Stimulated activated CD4-positive, alpha-beta T cell treated with anti-CD3 and anti-CD28 coated beads, Interleukin-15, amount 100 ng/mL, for 48 hours (primary cell): ENCODE measurements at regions not wholly inside any gene's neighbourhood (a gene's known extent, or its start where the extent isn't known, plus 50 kb on each side); places are given as distances from the start of the nearest gene placed in this dataset.
"Not testable (repeated sequence)": the region's sequence is repeated elsewhere in the genome, so short reads cannot be mapped to it uniquely, and the experiment has no call there.

Experiments used
- DNase-seq, 2 donors: peaks; one replicate each; pipeline ENCODE4 v3.0.0-alpha.2; 2020; ENCODE audit warnings: low read depth in 2 of 2

- no peak for DNase-seq
Measured at GRCh38 chr10:107546986-107547385, 382.5 kb upstream of the SORCS1 start.

DNA sequence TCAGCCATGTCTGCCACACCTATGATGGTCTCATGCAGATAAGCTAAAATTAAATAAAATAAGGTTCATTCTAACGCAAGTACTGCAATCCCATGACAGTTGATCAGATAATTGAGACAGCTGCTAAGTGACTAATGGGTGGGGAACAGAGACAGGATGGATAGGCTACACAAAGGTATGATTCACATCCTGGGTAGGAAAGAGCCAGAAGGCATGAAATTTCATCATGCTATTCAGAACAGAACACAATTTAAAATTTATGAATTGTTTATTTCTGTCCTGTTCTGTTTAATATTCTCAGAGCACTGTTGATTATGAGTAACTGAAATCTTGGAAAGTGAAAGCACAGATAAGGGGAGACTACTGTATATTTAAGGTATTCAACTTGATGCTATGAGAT, 381.8 kb upstream of the SORCS1 start:
- DNase-seq = no peak

DNA sequence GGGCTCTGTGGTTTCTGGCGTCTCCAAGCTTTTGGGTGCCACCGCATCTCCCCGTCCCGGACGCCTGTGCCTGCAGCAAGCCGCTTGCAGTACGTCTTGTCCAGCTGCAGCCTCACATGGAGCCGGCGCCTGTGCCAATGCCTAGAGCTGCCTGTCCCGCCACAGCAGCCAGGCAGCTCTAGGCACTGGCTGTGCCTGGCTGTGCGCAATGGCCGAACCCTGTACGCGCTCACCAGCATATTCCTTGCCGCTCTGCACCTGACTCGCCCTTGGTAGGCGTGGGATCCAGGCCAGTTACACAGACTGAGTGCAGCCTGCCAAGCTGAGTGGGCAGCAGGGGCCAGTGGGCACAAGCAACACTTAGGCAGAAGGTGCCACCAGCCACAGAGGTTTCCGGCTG, 381.2 kb upstream of the SORCS1 start:
- no peak for DNase-seq

DNA sequence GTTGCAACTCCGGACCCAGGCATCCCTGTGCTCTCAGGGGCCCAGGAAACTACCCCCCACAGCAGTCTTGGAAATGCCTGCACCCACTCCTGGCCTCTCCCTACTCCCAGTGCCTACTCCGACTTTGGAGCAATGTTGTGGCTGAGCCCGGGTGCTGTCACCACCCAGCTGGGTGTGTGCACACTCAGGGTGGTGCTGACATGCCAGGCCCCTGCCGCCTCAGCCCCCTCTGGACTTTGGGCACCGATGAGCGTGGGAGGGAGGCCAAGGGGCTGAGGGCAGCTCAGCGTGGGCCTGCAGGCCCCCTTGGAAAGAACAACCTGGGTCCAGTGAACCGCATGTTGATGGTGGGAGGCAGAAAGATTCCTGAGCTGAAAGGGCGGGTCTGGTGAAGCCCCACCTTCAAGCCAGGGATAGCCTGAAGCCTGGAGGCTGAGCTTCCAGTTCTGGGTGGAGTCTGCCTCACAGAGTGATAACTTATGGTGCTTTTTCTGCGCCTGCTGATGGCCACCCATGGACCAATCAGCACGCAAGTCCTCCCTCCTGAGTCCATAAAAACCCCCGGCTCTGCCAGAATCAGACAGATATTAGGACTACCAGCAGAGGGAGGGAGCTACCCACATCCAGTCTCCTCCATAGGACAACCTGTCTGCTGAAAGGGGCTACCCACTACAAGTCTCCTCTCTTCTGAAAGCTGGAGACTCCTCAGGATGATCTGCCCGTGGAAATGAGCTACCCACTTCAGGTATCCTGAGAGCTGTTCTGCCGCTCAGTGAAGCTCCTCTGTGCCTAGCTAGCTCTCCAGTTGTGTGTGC, 380.4 kb upstream of the SORCS1 start:
- DNase-seq = no peak

GRCh38 chr10:107542607-107543006, 378.1 kb upstream of the SORCS1 start:
- no peak for DNase-seq

- DNase-seq = no peak
Measured at GRCh38 chr10:107542016-107542415, 377.5 kb upstream of the SORCS1 start.

GRCh38 chr10:107540981-107541380, 376.5 kb upstream of the SORCS1 start:
- no peak for DNase-seq

DNA sequence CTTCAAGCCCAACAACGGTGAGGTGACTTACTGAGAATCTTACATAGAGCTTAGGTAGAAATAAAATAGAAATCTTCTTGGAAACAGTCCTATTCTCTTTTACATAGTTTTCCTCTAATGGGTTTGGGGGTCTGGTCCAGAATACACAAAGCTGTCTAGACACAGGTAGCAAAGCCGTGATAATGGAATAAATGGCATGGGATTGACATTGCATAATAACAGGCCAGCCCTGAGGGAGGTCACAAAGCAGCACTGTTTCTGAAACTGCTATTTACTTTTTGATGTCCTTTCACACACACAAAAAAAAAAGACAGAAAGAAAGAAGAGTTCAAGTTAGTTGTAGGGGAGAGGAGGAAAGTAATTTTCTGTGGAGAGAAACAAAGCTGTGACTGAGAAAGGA, 364.8 kb upstream of the SORCS1 start:
- no peak for DNase-seq

- no peak for DNase-seq
Measured at GRCh38 chr10:107520348-107520747, 355.8 kb upstream of the SORCS1 start.

DNA sequence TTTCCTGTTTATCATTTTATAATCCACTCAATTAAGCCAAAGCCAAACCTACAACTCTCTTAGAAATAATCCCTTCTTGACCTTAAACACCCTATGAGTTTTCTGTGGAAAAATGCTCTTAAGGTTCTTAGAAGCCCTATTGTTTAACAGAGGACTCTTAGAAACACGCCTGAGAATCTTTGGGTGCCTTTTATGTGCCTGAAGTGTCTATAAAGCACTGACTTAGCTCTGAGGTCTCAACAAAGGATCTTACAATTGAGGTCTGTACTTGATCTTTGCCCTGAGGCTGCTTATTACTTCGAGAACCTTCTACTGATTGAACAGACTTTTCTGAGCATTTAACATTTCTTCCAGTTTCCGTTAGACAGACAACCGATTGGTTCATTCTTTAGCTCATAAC, 353.3 kb upstream of the SORCS1 start:
- no peak for DNase-seq

- DNase-seq = no peak
Measured at GRCh38 chr10:107516349-107516748, 351.8 kb upstream of the SORCS1 start.

DNA sequence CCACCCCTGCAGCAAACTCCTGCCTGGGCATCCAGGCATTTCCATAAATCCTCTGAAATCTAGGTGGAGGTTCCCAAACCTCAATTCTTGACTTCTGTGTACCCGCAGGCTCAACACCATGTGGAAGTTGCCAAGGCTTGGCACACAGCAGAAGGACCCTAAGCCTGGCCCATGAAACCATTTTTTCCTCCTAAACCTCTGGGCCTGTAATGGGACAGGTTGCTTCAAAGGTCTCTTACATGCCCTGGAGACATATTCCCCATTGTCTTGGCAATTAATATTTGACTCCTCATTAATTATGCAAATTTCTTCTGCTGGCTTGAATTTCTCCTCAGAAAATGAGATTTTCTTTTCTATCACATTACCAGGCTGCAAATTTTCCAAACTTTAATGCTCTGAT, 339.5 kb upstream of the SORCS1 start:
- not testable (repeated sequence) for DNase-seq

DNA sequence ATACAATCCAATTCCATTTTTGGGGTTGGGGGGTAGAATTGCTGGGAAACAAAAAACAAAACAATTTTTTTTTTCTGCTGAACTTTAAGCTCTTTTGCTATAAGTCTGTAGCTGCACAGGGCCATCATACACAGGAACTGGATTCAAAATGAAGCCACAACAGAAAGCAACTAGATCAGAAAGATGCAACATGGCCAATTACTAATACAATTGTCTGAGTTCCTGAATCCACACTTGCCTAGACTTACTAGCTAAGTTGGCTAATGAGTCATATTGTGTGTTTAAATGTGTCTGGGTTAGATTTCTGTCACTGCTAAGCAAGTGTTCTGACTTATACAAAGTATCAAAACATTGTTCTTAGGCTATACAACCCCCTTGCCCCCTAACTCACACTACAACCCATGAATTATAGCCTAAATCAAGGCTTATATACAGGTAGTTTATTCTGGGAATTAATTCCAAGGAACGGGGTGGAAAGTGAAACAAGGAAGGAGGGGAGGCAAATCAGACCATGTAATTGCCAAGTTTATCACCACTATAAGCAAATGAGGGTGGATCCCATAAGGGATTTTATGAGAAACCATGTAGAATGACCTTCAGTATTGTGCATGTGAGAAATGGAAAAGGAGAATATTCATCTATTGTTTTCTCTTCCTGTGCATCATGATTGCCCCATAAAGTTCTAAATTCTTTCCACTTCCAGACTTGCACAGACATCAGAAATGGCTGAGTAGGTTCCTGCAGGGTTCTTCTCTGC, 337.9 kb upstream of the SORCS1 start:
- no peak for DNase-seq

- no peak for DNase-seq
Measured at GRCh38 chr10:107498983-107499382, 334.5 kb upstream of the SORCS1 start.

DNA sequence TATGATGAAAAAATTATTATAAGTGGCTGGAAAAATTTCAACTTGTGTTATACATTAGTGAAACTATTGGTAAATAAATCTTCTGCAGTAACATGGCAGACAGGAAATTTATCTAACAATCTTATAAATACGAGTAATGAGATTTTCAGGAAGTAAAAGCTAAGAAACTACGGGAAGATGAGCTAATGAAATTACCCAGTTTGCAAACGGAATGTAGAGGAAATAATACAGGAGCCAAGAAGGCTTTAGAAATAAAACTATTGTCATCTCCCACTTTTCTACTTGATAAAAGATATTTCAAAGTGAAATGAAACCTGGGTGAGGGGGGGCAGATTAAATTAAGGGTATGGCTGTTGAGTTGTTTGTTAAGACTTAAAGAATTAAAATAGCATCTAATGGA, 332.5 kb upstream of the SORCS1 start:
- no peak for DNase-seq

GRCh38 chr10:107496594-107496993, 332.1 kb upstream of the SORCS1 start:
- DNase-seq = no peak

- DNase-seq = no peak
Measured at GRCh38 chr10:107492389-107492788, 327.9 kb upstream of the SORCS1 start.

DNA sequence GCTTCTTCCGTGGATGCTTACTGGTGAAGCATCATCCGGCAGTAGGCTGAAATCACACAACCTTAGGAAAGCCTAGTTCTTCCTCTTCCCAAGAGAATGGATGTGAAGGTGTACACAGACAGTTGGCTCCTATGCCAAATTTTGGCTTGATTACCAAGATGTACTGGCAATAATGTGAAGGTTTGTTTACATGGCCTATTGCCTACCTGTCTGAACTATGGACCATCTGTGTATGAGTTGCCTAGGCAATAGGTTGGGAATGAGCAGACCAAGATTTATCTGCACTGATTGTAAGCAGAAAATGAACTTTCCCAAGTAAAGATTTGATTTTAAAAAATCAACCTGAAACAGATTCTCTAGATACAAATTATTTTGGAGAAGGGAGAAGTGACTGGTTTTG, 325.9 kb upstream of the SORCS1 start:
- DNase-seq = no peak

DNA sequence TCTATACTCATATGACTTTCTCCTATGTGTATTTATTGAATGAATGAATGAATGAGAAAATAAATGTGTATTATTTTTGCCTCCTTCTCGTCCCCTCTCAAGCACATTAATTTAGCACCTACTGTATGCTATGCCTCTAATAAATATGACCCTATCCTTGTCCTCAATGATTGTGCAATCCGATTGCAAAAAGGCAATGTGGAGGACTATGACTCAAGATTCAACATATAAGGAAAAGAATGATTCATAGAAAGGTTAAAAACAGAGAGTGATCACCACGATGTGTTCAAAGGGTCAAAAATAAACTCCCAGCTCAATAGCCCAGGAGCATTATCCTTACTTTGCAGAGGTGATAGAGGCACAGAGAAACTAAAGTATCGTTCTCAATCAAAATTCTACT, 322.8 kb upstream of the SORCS1 start:
- no peak for DNase-seq

DNA sequence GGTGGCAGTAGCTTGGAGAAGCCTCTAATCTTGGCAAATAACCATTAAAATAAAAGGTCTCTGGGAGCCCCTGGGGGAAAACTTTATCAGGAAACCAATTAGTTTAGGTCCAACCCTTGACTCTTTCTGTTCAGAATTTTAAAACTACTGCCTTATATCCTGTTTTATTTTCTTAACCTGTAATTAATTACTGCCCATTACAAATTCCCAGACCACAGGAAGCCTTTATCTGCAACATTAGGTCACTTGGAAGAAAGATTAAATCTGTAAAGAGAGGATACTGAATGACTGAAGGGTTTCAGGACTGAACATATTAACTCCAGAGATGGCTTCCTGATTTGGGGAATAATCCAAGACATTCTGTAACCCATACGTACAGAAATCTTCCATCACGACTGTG, 320.5 kb upstream of the SORCS1 start:
- no peak for DNase-seq

GRCh38 chr10:107481881-107482280, 317.4 kb upstream of the SORCS1 start:
- no peak for DNase-seq

- no peak for DNase-seq
Measured at GRCh38 chr10:107481224-107481623, 316.7 kb upstream of the SORCS1 start.

DNA sequence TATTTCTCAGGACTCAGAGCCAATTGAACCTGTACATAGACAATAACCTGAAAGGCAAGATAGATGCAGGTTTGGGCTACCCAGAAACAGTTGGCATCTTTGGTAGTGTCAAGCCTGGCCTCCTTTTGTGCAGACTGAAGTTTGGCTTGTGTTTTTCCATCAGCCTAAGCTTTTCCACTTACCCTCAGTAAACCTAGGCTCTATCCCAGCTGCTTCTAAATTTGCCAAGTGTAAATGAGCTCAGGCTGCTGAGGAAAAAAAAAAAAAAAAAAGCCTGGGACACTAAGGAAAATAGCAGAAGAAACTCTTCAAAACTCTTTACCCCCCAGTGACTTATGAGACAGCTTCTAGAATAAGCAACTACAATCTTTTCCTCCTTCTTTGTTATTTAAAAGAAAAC, 316.3 kb upstream of the SORCS1 start:
- DNase-seq = no peak
